ENCODE measurements at regions not wholly inside any gene's neighbourhood (a gene's known extent, or its start where the extent isn't known, plus 50 kb on each side); places are given as distances from the start of the nearest gene placed in this dataset.

DNA sequence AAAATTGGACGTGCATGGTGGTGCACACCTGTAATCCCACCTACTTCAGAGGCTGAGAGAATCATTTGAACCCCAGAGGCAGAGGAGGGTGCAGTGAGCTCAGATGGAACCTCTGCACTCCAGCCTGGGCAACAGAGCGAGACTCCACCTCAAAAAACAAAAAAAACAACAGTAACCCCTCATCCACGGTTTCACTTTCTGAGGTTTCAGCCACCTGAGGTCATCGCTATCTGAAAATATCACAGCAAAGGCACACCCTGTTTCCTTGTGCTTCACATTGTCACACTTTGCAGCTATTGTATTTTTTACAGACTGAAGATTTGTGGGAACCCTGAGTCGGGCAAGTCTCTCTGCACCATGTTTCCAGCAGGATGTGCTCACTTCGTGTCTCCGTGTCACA lies 54.1 kb upstream of the FOXQ1 start:
- no peak for DNase-seq

DNA sequence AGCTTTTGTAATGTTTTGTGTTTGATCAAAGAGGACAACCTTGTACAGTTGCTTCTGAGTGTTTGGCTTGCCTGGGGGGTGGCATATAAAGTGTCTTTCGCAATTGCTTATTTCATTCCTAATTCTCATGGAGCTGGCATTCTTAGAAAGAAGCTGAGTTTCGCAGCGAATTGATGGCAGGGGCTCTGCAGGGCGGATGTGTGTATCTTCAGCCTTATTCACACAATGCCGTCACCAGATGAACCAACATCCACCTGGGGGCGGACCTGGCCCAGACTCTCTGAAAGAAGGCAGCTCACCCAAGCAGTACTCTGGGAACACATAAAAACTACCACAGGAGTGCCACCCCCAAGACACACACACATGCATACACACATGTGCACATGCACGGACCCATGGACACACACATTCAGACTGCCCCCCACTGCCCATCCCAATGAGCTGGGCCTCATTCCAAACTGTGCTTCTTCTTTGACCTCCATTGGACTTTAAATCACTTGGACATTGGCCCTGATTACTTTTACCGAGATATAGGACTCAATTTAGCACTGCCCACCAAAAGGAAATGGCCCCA lies 55.4 kb upstream of the FOXQ1 start:
- DNase-seq: no peak

- DNase-seq: no peak
Measured at GRCh38 chr6:1255636-1256365, 56.1 kb upstream of the FOXQ1 start.

- DNase-seq: no peak
Measured at GRCh38 chr6:1254326-1254725, 57.6 kb upstream of the FOXQ1 start.

GRCh38 chr6:1253816-1254215 lies 58.1 kb upstream of the FOXQ1 start:
- no peak for DNase-seq

GRCh38 chr6:1251198-1252155 lies 60.4 kb upstream of the FOXQ1 start:
- DNase-seq: no peak

DNA sequence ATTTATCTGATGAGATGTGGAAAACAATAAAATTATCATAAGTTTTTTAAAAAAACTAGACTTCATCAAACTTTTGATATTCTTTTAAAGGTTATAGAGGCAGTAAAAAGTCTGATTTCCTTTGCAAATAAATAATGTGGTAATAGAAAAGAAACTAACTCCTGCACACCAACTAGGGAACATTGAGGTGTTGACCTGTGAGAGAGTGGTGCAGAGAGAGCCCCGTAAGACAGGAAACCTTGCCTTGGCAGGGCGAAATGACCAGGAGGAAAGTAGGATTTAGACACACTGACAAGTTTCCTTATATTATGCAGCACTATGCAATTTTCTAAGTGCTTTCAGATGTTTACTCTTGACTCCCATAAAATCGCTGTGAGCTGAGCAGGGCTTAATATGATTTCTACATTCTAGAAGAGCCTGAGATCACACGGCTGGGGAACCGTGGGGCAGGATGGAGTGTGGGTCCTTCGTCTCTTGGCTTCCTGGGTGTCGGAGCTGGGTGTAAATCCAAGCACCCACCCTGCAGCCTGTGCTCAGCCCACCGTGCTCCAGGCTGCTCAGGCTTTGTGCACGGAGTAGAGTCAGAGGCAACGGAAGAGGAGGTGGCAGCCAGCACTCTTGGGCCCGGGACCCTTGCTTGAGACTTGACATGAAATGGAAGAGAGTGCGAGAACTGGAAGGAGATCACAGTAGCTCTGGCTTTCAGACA lies 61.3 kb upstream of the FOXQ1 start:
- DNase-seq: no peak

- no peak for DNase-seq
Measured at GRCh38 chr6:1247894-1248293, 64.0 kb upstream of the FOXQ1 start.

- no peak for DNase-seq
Measured at GRCh38 chr6:1247056-1247455, 64.8 kb upstream of the FOXQ1 start.

GRCh38 chr6:1244941-1245340 lies 67.0 kb upstream of the FOXQ1 start:
- DNase-seq: no peak

- DNase-seq: no peak
Measured at GRCh38 chr6:1244278-1244677, 67.6 kb upstream of the FOXQ1 start.

- DNase-seq: no peak
Measured at GRCh38 chr6:1242446-1242845, 69.5 kb upstream of the FOXQ1 start.

DNA sequence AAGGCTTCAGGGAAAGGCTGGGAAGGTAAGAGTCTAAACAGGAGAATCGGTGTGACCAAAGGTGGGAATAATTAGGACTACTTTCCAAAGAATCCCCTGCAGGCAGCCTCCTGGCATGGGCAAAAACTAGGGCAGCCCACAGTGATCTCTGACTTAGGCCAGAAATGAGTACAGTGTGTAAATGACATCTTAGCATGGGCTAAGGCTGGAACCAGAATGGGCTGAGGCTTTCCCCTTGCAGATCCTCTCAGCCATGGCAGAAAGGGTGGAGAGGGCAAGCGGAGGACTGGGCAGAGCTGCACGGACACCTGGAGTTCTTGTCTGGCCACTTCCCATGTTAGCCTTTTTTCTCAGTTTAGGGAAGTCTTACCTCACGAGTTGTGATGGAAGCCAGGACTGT lies 69.9 kb upstream of the FOXQ1 start:
- no peak for DNase-seq

DNA sequence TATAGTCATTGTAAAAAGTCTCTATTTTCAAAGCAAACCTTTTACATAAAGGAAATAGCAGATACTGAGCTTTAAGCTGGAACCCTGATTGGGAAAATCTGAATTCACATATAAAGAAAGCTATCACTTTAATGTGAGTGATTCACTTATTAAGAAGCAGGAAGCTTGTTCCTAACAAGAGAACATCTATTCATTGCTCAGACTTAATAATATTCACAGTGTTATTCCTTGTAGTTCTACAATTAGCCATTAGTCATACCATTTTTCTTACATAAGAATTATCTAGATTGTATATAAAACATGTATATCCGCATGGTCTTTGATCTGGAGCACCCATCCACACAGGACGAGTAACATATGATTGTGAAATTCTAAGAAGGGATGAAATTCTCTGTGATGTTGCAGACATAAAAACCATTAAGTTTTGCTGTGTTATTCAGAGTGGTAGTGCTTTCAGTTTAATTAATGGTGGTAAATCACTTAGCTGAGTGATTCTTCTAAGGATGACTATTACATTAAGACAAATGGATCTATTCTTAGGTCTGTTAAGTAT lies 71.1 kb upstream of the FOXQ1 start:
- DNase-seq: no peak

DNA sequence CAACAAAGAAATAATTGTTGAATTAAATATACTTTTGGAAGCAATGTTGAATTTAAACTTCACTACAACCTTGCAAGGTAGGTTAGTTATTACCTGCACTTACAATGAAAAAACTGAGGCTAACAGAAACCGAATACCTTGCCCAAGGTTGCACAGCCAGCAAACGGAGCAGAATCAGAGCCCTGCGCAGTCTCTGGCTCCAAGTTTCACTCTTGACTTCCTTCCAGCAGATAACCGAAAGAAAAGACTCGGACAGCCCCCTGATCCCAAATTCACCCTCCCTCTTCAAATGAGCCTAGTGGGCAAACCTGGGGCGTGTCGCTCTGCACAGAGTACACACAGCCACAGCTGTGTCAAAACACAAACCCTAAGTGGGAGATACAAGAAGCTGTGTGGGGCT lies 72.1 kb upstream of the FOXQ1 start:
- DNase-seq: no peak

- DNase-seq: no peak
Measured at GRCh38 chr6:1238040-1238439, 73.9 kb upstream of the FOXQ1 start.

DNA sequence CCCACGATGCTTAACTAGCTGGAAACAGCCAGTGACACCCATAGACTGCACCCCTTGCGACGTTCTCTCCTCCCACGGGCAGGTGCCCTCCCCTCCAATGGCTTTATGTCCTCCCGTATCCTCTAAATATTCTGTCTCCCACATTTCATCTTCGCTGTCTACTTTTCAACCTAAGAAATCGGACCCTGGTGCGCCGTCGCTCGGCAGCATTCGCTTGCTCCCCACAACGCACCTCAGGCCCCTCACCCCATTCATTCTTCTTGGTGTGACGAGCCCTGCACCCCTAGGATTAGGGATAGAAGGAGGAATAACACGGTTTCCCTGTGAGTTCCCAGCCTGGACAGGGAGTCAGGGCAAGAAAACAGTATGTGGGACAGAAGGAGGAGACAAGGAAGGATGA lies 74.3 kb upstream of the FOXQ1 start:
- DNase-seq: no peak

DNA sequence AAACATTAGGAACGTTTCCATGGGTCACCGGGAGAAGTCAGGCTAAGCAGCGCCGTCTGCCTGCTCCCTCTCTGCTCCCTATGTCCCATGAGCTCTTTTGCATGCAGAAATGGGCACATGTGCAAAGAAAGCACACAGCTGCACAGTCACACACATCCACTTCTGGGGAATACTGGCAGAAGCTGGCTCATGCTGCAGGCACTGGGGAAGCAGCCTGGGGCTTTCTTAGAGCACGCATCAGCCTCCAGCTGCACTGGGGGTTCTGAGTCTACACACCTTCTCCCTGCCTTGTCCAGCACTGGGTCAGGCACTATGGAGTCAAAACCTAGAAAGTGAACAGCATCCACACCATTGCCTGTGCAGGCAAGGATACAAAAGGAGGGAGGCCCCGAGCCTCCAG lies 76.1 kb upstream of the FOXQ1 start:
- no peak for DNase-seq

DNA sequence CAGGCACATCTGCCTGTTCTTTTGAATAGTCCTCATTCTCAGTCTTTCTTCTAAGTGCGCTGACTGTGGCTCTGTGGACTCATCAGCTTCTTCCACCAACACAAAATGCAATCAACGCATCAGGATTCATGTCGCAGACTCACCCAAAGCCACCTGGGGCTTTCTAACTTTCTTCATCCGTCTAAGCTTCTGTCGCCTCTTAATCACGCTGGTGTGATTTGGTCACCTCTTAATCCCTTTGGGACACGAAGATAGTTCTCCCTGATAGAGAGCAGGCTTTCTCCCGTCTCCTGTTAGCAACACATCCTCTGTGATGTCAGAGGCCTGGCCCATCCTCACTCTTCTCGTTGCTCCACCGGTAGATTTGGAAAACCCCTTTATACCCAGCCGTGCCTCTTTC lies 78.0 kb upstream of the FOXQ1 start:
- no peak for DNase-seq

DNA sequence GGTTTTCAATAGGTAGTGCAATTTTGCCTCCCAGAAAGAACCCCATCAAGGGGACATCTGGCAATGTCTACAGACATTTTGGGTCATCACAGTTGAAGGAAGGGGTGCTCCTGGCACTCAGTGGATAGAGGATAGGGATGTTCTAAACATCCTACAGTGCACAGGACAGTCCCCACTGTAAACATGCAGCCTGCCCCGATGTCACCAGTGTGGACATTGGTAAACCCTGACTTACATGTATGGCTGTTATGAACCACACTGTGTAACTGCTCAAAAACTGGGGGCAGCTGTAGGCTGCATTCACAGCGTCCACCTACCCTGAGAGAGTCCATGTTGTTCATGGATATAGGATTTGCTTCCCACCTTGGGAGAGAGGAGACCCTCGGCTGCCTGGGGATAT lies 79.3 kb upstream of the FOXQ1 start:
- no peak for DNase-seq

- no peak for DNase-seq
Measured at GRCh38 chr6:1231941-1232340, 80.0 kb upstream of the FOXQ1 start.

DNA sequence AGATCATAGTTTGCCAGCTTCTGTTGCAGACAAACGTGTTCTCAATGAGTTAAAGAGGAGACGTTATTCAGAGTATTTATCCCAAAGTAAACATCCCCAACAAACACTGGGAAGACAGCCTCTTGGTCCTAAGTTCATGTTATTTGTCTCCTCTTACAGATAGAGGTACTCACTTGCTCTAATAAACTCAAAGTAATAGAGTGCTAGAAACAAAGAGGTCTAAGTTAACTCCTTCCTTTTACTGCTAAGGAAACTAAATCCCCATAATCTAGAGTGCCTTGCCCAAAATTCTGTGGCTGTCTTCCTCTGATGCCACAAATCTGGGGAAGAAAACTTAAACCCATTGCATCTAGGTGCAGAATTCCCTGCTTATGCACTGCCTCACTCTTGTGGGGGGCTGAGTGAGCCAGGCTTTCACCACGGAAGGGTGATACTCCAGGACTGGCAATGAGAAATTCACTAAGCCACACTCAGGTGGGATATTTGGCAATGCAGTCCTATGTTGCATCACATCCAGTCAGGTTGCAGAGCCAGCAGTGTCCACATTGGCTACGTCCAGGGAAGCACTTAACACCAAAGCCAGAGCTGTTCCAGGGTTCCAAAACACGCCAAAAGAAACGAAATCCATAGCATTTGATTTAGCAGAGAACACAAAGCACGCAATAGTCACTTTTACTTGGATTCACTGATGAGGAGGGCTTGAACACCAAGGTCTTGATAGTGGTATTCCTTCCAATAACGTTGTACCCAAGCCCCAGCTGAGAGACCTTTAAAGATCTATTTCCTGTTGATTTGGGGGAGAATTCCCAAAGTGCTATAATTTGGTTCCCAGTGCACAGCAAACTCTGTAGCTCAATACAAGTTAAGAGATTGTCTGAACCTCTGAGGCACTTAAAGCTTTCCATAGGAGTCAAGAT lies 81.0 kb upstream of the FOXQ1 start:
- DNase-seq: no peak

All from AML-193 (cell line).